Osteoblast (primary cell): ENCODE measurements at regions not wholly inside any gene's neighbourhood (a gene's known extent, or its start where the extent isn't known, plus 50 kb on each side); places are given as distances from the start of the nearest gene placed in this dataset. TPM values are rescaled to one million over a fixed set of nuclear protein-coding genes. Genes with fewer than 3 reads are reported as not detected.

Source experiments
- DNase-seq: peaks from one replicate; pipeline ENCODE4 v3.0.0; 2011; ENCODE audit warnings: low spot score, mixed read lengths; ENCODE audit not compliant: insufficient read length; ENCODE audit errors: missing footprints
- H2AFZ ChIP-seq: 2 replicates; pipeline ENCODE4 v1.6.0; 2011; ENCODE audit warnings: mild to moderate bottlenecking, low read length
- H3K27ac ChIP-seq: 2 replicates; pipeline ENCODE4 v1.5.1; 2011; ENCODE audit warnings: mild to moderate bottlenecking, low read depth, low read length, moderate library complexity
- H3K27me3 ChIP-seq: 2 replicates; pipeline ENCODE4 v1.6.0; 2012; ENCODE audit warnings: mild to moderate bottlenecking, control low read depth, inconsistent platforms, low read length, moderate library complexity; ENCODE audit not compliant: insufficient read depth
- H3K36me3 ChIP-seq: 2 replicates; pipeline ENCODE4 v1.5.1; 2011; ENCODE audit warnings: mild to moderate bottlenecking, low read length, control low read depth, moderate library complexity; ENCODE audit not compliant: insufficient read depth
- H3K4me1 ChIP-seq: 2 replicates; pipeline ENCODE4 v1.5.1; 2011; ENCODE audit warnings: mild to moderate bottlenecking, low read length, control low read depth, moderate library complexity; ENCODE audit not compliant: insufficient read depth
- H3K4me2 ChIP-seq: 2 replicates; pipeline ENCODE4 v1.6.0; 2011; ENCODE audit warnings: mild to moderate bottlenecking, low read length; ENCODE audit not compliant: insufficient read depth
- H3K4me3 ChIP-seq: fragments of 200-600 bp; sonication (generic); 3 replicates; pipeline ENCODE4 v1.5.1; 2012; ENCODE audit warnings: mild to moderate bottlenecking, low read length, inconsistent platforms; ENCODE audit not compliant: insufficient read depth
- H3K79me2 ChIP-seq: 2 replicates; pipeline ENCODE4 v1.6.0; 2012; ENCODE audit warnings: mild to moderate bottlenecking, low read length, control low read depth, inconsistent platforms; ENCODE audit not compliant: insufficient read depth
- H3K9me3 ChIP-seq: 2 replicates; pipeline ENCODE4 v1.5.1; 2011; ENCODE audit warnings: low read depth, low read length, control low read depth
- H4K20me1 ChIP-seq: 2 replicates; pipeline ENCODE4 v1.6.0; 2012; ENCODE audit warnings: mild to moderate bottlenecking, low read length, control low read depth; ENCODE audit not compliant: insufficient read depth
- CTCF ChIP-seq: IDR thresholded peaks from 2 replicates; pipeline ENCODE4 v1.5.1; 2011; ENCODE audit warnings: mild to moderate bottlenecking, low read depth, low read length, moderate library complexity; ENCODE audit errors: extremely low read depth
- small RNA-seq: library from RNA; depleted of rRNA; stranded (forward); fragments of <200 nt; gene quantifications from one replicate; pipeline ENCODE3, GENCODE V24; 2012

GRCh38 chr14:35236806-35237205 lies 55.4 kb upstream of the PSMA6 start:
- no peaks in the 10 kb centered on the region for H3K79me2 ChIP-seq
- DNase-seq, result no peak
- H3K36me3 ChIP-seq, result no peaks in the 10 kb centered on the region
- no peaks in the 10 kb centered on the region for H3K27me3 ChIP-seq
- H4K20me1 ChIP-seq, result no peaks in the 10 kb centered on the region
- H3K4me2 ChIP-seq, result no peak overlapping the region
- H3K4me1 ChIP-seq, result no peaks in the 10 kb centered on the region
- H3K9me3 ChIP-seq, result no peaks in the 10 kb centered on the region
- no peak overlapping the region for H3K27ac ChIP-seq
- no peak overlapping the region for H3K4me3 ChIP-seq
- no peak overlapping the region for H2AFZ ChIP-seq
- no peak for TF ChIP-seq CTCF

GRCh38 chr14:35240231-35240630 lies 52.0 kb upstream of the PSMA6 start:
- Histone ChIP-seq H3K4me3 (no peak overlapping the region), H3K4me2 (no peak overlapping the region), H3K36me3 (no peaks in the 10 kb centered on the region), H3K9me3 (no peaks in the 10 kb centered on the region), H2AFZ (no peak overlapping the region), H3K27me3 (no peaks in the 10 kb centered on the region), H3K27ac (no peak overlapping the region), H3K4me1 (no peaks in the 10 kb centered on the region), H4K20me1 (no peaks in the 10 kb centered on the region), H3K79me2 (no peaks in the 10 kb centered on the region)
- no peak for TF ChIP-seq CTCF
- DNase-seq, result no peak

Small RNA genes in the stretch of these regions (small RNA-seq; reads per million reads assigned to genes)
- gene MRPL57P8, result not detected
